ENCODE measurements at regions not wholly inside any gene's neighbourhood (a gene's known extent, or its start where the extent isn't known, plus 50 kb on each side); places are given as distances from the start of the nearest gene placed in this dataset.

- H3K27me3 ChIP-seq (ENCODE audit: insufficient read depth, low read length) = no peaks in the 10 kb centered on the region
- no peak overlapping the region for H3K9ac ChIP-seq (ENCODE audit: low read depth, low read length)
- no peaks in the 10 kb centered on the region for H3K9me3 ChIP-seq (ENCODE audit: insufficient read depth, low read depth, low read length)
- H3K4me1 ChIP-seq (ENCODE audit: insufficient read depth, low read length) = peaks cover 15% of the 10 kb centered on the region
- no peak overlapping the region for H3K4me3 ChIP-seq (ENCODE audit: low read length)
- H3K36me3 ChIP-seq (ENCODE audit: insufficient read depth, low read depth, low read length) = no peaks in the 10 kb centered on the region
- H3K27ac ChIP-seq (ENCODE audit: low read length) = no peak overlapping the region
Measured at GRCh38 chr2:128444121-128444771, 125.6 kb upstream of the HS6ST1 start.

DNA sequence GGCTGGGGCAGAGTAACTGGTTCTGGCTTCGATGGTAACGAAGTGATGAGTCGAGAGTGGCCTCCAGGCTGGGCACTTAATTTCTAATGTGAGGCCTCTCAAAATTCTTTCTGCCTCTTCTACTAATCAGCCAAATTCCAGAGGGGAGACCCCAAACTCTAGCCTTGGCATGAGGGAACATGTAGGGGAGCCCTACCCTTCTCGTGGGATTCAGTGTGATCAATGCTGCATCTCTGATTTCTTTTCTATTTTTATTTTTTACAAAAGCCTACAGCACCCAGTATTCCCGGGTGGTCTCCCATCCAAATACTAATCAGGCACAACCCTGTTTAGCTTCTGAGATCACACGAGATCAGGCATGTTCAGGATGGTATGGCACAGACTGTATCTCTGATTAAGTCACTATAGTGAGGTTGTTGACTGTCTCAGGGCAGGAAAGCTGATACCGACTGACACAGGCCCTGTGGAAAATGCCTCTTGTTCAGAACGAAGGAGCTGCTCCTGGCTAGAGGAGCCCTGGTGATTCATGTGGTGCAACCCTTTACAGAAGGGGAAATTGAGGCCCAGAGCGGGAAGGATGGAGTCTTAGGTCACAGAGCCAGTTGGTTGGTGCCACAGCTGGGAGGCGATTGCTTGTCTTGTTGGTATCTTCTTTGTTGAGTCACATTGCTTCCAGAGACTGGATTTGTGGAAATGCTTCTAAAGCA, 126.3 kb upstream of the HS6ST1 start:
- no peaks in the 10 kb centered on the region for H3K9me3 ChIP-seq (ENCODE audit: insufficient read depth, low read depth, low read length)
- no peak overlapping the region for H3K9ac ChIP-seq (ENCODE audit: low read depth, low read length)
- H3K36me3 ChIP-seq (ENCODE audit: insufficient read depth, low read depth, low read length) = no peaks in the 10 kb centered on the region
- H3K4me1 ChIP-seq (ENCODE audit: insufficient read depth, low read length) = peaks cover 15% of the 10 kb centered on the region
- no peaks in the 10 kb centered on the region for H3K27me3 ChIP-seq (ENCODE audit: insufficient read depth, low read length)
- H3K4me3 ChIP-seq (ENCODE audit: low read length) = no peak overlapping the region
- H3K27ac ChIP-seq (ENCODE audit: low read length) = no peak overlapping the region

GRCh38 chr2:128445523-128445900, 126.8 kb upstream of the HS6ST1 start:
- H3K36me3 ChIP-seq (ENCODE audit: insufficient read depth, low read depth, low read length) = no peaks in the 10 kb centered on the region
- no peaks in the 10 kb centered on the region; the same call in 1 of the 2 replicates for H3K9me3 ChIP-seq (ENCODE audit: insufficient read depth, low read depth, low read length)
- H3K27ac ChIP-seq (ENCODE audit: low read length) = no peak overlapping the region
- no peak overlapping the region for H3K4me3 ChIP-seq (ENCODE audit: low read length)
- H3K27me3 ChIP-seq (ENCODE audit: insufficient read depth, low read length) = no peaks in the 10 kb centered on the region
- peaks cover 15% of the 10 kb centered on the region for H3K4me1 ChIP-seq (ENCODE audit: insufficient read depth, low read length)
- H3K9ac ChIP-seq (ENCODE audit: low read depth, low read length) = no peak overlapping the region

DNA sequence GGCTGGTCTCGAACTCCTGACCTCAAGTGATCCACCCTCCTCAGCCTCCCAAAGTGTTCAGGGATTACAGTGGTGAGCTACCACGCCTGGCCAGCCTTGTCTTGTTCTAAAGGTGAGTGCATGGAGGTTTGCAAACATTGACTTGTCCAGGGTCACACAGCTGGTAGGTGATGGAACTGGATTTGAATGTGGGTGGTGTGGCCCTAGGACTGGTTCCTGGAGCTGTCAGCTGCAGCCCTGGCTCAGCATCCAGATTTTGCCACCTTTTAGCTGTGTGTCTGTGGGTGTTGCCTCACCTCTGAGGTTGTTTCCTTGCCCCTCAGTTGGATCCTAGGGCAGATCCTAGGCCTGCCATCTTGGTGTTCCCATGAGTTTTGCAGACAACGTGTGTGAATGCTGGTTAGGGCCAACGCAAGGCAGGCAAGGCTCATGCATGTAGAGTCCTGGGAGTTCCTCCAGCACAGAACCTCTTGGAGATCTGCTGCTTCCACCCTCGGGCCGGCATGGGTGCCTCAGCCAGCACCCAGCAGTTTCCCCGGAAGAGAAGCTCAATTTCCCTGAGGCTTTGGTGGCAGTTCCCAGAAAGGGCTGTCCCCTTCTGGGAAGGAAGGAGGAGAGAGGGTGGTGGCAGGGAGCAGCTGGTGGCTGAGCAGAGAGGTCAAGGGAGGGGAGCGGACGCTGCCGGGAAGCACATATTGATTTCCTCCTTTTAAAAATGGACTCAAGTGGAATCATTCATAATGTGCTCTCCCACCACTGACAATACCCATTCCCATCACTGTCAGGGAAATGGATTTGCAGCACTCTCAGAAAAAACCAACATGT, 127.6 kb upstream of the HS6ST1 start:
- Histone ChIP-seq H3K27me3 (ENCODE audit: insufficient read depth, low read length) (no peaks in the 10 kb centered on the region), H3K9me3 (ENCODE audit: insufficient read depth, low read depth, low read length) (no peaks in the 10 kb centered on the region; the same call in 1 of the 2 replicates), H3K36me3 (ENCODE audit: insufficient read depth, low read depth, low read length) (no peaks in the 10 kb centered on the region), H3K4me3 (ENCODE audit: low read length) (no peak overlapping the region), H3K27ac (ENCODE audit: low read length) (no peak overlapping the region), H3K4me1 (ENCODE audit: insufficient read depth, low read length) (peaks cover 15% of the 10 kb centered on the region), H3K9ac (ENCODE audit: low read depth, low read length) (no peak overlapping the region)

DNA sequence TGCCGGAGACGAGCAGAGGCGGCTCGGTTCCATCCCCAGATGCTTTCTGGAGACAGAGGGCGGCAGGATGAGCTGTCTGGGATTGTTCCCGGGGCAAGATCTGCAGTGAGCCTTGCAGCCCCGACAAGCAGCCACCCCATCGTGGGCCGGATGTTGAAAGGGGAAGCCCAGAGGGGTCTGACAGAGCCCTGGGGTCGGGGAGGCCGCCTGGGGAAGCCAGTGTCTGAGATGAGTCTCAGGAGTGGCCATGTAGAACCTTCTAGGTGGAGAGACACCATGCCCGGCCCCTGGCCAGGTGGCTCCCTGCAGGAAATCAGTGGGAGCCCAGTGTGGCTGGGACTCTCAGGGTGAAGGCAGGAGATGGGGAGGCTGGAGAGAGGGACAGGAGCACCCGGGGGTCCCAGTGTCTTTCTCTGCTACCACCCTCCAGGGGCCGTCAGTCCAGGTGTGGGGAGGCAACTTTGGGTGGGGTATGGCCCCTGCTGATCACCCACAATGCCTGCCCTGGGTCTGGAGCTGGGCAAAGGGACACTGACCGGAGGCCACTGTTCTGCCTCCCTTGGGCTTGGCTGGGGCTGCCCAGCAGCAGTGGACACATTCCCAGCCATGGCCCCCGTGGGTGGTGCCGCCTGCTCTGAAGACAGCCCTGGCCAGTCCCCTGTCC, 128.3 kb upstream of the HS6ST1 start:
- H3K36me3 ChIP-seq (ENCODE audit: insufficient read depth, low read depth, low read length) = no peaks in the 10 kb centered on the region
- H3K27me3 ChIP-seq (ENCODE audit: insufficient read depth, low read length) = no peaks in the 10 kb centered on the region
- H3K4me3 ChIP-seq (ENCODE audit: low read length) = no peak overlapping the region
- H3K4me1 ChIP-seq (ENCODE audit: insufficient read depth, low read length) = peaks cover 14% of the 10 kb centered on the region
- no peaks in the 10 kb centered on the region; the same call in 1 of the 2 replicates for H3K9me3 ChIP-seq (ENCODE audit: insufficient read depth, low read depth, low read length)
- H3K27ac ChIP-seq (ENCODE audit: low read length) = no peak overlapping the region
- H3K9ac ChIP-seq (ENCODE audit: low read depth, low read length) = no peak overlapping the region

DNA sequence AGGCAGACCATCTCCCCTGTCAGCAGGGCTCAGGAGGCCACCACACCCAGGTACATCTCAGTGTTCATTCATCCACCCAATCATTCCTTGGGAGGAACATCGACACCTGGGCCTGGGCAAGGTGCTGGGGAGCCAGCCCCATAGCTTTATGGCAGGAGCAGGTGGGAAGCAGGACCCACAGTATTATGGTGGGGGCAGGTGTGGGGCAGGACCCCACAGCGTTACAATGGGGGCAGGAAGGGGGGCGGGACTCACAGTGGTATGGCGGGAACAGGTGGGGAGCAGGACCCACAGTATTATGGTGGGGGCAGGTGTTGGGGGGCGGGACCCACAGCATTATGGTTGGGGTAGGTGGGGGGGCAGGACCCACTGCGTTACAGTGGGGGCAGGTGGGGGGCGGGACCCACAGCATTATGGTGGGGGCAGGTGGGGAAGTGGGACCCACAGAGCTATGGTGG, 128.9 kb upstream of the HS6ST1 start:
- no peaks in the 10 kb centered on the region; the same call in 1 of the 2 replicates for H3K9me3 ChIP-seq (ENCODE audit: insufficient read depth, low read depth, low read length)
- H3K9ac ChIP-seq (ENCODE audit: low read depth, low read length) = no peak overlapping the region
- no peaks in the 10 kb centered on the region for H3K36me3 ChIP-seq (ENCODE audit: insufficient read depth, low read depth, low read length)
- H3K4me1 ChIP-seq (ENCODE audit: insufficient read depth, low read length) = peaks cover 9% of the 10 kb centered on the region
- no peak overlapping the region for H3K4me3 ChIP-seq (ENCODE audit: low read length)
- H3K27ac ChIP-seq (ENCODE audit: low read length) = no peak overlapping the region
- no peaks in the 10 kb centered on the region for H3K27me3 ChIP-seq (ENCODE audit: insufficient read depth, low read length)

- Histone ChIP-seq H3K36me3 (ENCODE audit: insufficient read depth, low read depth, low read length) (no peaks in the 10 kb centered on the region), H3K9ac (ENCODE audit: low read depth, low read length) (no peak overlapping the region), H3K27me3 (ENCODE audit: insufficient read depth, low read length) (no peaks in the 10 kb centered on the region), H3K4me3 (ENCODE audit: low read length) (no peak overlapping the region), H3K27ac (ENCODE audit: low read length) (no peak overlapping the region), H3K9me3 (ENCODE audit: insufficient read depth, low read depth, low read length) (no peaks in the 10 kb centered on the region; the same call in 1 of the 2 replicates), H3K4me1 (ENCODE audit: insufficient read depth, low read length) (no peaks in the 10 kb centered on the region)
Measured at GRCh38 chr2:128448331-128449225, 129.9 kb upstream of the HS6ST1 start.

DNA sequence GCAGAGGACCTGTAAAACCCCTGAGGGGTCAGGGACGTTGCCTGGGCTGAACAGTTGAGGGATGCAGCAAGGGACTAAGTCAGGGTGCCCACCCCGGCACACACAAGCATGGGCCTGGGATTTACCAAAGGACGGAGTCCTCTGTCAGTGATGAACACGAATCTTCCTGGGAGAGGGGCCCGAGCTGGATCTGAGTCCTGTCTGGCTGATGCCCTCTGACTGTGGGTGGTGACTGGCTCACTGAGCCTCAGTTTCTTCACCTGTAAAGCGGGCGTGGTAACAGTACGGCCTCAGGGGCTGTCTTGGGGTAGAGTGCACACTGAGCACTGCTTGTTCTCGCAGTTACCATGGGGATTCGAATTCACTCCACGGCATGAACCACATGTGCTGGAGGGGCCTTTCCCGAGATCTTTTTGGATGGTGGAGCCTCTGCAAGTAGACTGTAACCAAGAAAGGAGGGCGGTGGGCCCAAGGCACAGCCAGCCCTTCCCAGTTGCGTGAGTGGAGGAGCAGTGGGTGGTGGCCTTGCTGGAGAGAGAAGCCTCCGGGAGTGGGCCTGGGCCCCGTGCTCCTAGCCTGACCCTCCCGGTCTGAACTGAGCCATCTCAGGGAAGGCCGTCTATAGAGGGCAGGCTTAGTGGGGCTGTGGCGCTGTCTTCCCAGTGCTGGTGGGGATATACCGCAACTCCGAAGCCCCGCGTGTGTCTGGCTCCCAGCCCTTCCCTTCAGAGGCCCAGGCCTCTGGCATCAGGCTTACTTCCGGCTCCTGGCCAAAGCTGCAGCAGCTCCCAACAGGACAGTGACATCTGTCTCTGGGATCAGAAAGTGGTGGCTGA, 130.8 kb upstream of the HS6ST1 start:
- no peak overlapping the region for H3K9ac ChIP-seq (ENCODE audit: low read depth, low read length)
- no peak overlapping the region for H3K27ac ChIP-seq (ENCODE audit: low read length)
- no peaks in the 10 kb centered on the region for H3K4me1 ChIP-seq (ENCODE audit: insufficient read depth, low read length)
- H3K4me3 ChIP-seq (ENCODE audit: low read length) = no peak overlapping the region
- H3K36me3 ChIP-seq (ENCODE audit: insufficient read depth, low read depth, low read length) = no peaks in the 10 kb centered on the region
- peaks cover 1% of the 10 kb centered on the region for H3K9me3 ChIP-seq (ENCODE audit: insufficient read depth, low read depth, low read length)
- H3K27me3 ChIP-seq (ENCODE audit: insufficient read depth, low read length) = no peaks in the 10 kb centered on the region

- Histone ChIP-seq H3K9ac (ENCODE audit: low read depth, low read length) (no peak overlapping the region), H3K36me3 (ENCODE audit: insufficient read depth, low read depth, low read length) (no peaks in the 10 kb centered on the region), H3K27me3 (ENCODE audit: insufficient read depth, low read length) (no peaks in the 10 kb centered on the region), H3K4me1 (ENCODE audit: insufficient read depth, low read length) (no peaks in the 10 kb centered on the region), H3K4me3 (ENCODE audit: low read length) (no peak overlapping the region), H3K9me3 (ENCODE audit: insufficient read depth, low read depth, low read length) (peaks cover 5% of the 10 kb centered on the region), H3K27ac (ENCODE audit: low read length) (no peak overlapping the region)
Measured at GRCh38 chr2:128450211-128451024, 131.8 kb upstream of the HS6ST1 start.
